Peyer's patch (tissue), 4 donors: ENCODE measurements at regions not wholly inside any gene's neighbourhood (a gene's known extent, or its start where the extent isn't known, plus 50 kb on each side); places are given as distances from the start of the nearest gene placed in this dataset.

Experiments
- POLR2A ChIP-seq, 2 donors: fragments of 450-650 bp; IDR thresholded peaks; one replicate each; pipeline ENCODE4 v1.5.1; 2017; ENCODE audit warnings: antibody characterized with exemption in 2 of 2, mild to moderate bottlenecking in 2 of 2, moderate library complexity in 2 of 2
- TF ChIP-seq, protein P1 (sequence below), 6 experiments: fragments of 450-650 bp in 4 of 6; fragments of 200-600 bp in 2 of 6; sonication (generic) in 1 of 6; IDR thresholded peaks; one replicate each; pipeline ENCODE4 v1.5.1; 2017 to 2019; ENCODE audit warnings: antibody characterized with exemption in 6 of 6, mild to moderate bottlenecking in 3 of 6, moderate library complexity in 1 of 6

DNA sequence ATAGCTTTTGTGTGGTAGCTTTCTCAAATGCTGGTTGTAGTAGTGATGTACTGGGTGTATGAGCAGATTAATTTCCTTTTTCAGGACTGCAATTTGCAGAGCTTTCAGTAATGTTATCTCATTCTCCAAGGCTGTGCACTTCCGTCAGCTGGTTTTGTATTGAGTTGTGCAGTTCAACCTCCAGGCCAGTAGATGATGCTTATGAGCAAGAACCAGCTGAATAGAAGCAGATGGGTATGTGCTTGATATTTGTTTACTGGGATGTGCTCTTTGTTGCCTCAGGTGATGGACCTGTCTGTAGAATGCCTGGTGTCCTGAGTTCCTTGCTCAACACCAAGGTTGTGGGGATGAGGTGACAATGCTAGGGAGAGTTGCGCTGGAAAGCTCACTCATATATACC, 462.8 kb downstream of the PCDH18 start:
- TF ChIP-seq, protein P1, sequence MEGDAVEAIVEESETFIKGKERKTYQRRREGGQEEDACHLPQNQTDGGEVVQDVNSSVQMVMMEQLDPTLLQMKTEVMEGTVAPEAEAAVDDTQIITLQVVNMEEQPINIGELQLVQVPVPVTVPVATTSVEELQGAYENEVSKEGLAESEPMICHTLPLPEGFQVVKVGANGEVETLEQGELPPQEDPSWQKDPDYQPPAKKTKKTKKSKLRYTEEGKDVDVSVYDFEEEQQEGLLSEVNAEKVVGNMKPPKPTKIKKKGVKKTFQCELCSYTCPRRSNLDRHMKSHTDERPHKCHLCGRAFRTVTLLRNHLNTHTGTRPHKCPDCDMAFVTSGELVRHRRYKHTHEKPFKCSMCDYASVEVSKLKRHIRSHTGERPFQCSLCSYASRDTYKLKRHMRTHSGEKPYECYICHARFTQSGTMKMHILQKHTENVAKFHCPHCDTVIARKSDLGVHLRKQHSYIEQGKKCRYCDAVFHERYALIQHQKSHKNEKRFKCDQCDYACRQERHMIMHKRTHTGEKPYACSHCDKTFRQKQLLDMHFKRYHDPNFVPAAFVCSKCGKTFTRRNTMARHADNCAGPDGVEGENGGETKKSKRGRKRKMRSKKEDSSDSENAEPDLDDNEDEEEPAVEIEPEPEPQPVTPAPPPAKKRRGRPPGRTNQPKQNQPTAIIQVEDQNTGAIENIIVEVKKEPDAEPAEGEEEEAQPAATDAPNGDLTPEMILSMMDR (IDR thresholded peaks at IDR 0.05): no peak
- TF ChIP-seq POLR2A (IDR thresholded peaks at IDR 0.05): no peak
